Hepatocyte (in vitro differentiated cells): ENCODE measurements at regions not wholly inside any gene's neighbourhood (a gene's known extent, or its start where the extent isn't known, plus 50 kb on each side); places are given as distances from the start of the nearest gene placed in this dataset.

Experiments
- DNase-seq: peaks from one replicate; pipeline ENCODE4 v3.0.0-alpha.2; 2016; ENCODE audit warnings: low spot score
- H2AFZ ChIP-seq: fragments of 200-600 bp; sonication (generic); 2 replicates; pipeline ENCODE4 v1.6.0; 2016; ENCODE audit warnings: antibody characterized with exemption, mild to moderate bottlenecking
- H3K27ac ChIP-seq: fragments of 200-600 bp; sonication (generic); 2 replicates; pipeline ENCODE4 v1.5.1; 2016; ENCODE audit warnings: mild to moderate bottlenecking
- H3K27me3 ChIP-seq: fragments of 200-600 bp; sonication (generic); 2 replicates; pipeline ENCODE4 v1.6.1; 2016
- H3K36me3 ChIP-seq: fragments of 200-600 bp; sonication (generic); replicated peaks from 2 replicates; pipeline ENCODE4 v1.5.1; 2016; ENCODE audit warnings: low read depth; ENCODE audit not compliant: insufficient read depth
- H3K4me1 ChIP-seq: fragments of 200-600 bp; sonication (generic); 2 replicates; pipeline ENCODE4 v1.5.1; 2016; ENCODE audit warnings: mild to moderate bottlenecking, moderate library complexity; ENCODE audit not compliant: insufficient read depth
- H3K4me2 ChIP-seq: fragments of 200-600 bp; sonication (generic); 2 replicates; pipeline ENCODE4 v1.6.0; 2016
- H3K4me3 ChIP-seq: fragments of 200-600 bp; sonication (generic); 2 replicates; pipeline ENCODE4 v1.5.1; 2016; ENCODE audit warnings: mild to moderate bottlenecking
- H3K79me2 ChIP-seq: fragments of 200-600 bp; sonication (generic); 2 replicates; pipeline ENCODE4 v1.6.0; 2017; ENCODE audit warnings: mild to moderate bottlenecking
- H3K9me2 ChIP-seq: fragments of 200-600 bp; sonication (generic); replicated peaks from 2 replicates; pipeline ENCODE4 v1.6.0; 2017; ENCODE audit warnings: mild to moderate bottlenecking; ENCODE audit not compliant: insufficient read depth
- H3K9me3 ChIP-seq: fragments of 200-600 bp; sonication (generic); 2 replicates; pipeline ENCODE4 v1.5.1; 2016; ENCODE audit warnings: low read depth, mild to moderate bottlenecking
- H4K20me1 ChIP-seq: fragments of 200-600 bp; sonication (generic); 2 replicates; pipeline ENCODE4 v1.6.0; 2016; ENCODE audit warnings: mild to moderate bottlenecking; ENCODE audit not compliant: insufficient read depth, poor library complexity, severe bottlenecking
- CTCF ChIP-seq: fragments of 200-600 bp; sonication (generic); IDR thresholded peaks from 2 replicates; pipeline ENCODE4 v1.5.1; 2016; ENCODE audit warnings: antibody characterized with exemption, mild to moderate bottlenecking; ENCODE audit not compliant: poor library complexity
- EZH2 ChIP-seq: fragments of 200-600 bp; sonication (generic); IDR thresholded peaks from 2 replicates; pipeline ENCODE4 v1.6.1; 2016; ENCODE audit warnings: antibody characterized with exemption, mild to moderate bottlenecking, borderline replicate concordance
- EZH2phosphoT487 ChIP-seq: fragments of 200-600 bp; sonication (generic); IDR thresholded peaks from one replicate; pipeline ENCODE4 v1.6.1; 2018; ENCODE audit warnings: antibody characterized with exemption, mild to moderate bottlenecking, low read depth, moderate library complexity; ENCODE audit not compliant: unreplicated experiment, severe bottlenecking
- WGBS: methylation state at CpG from one replicate; pipeline ENCODE4 v1.1.6; 2016; ENCODE audit warnings: low lambda C conversion rate; ENCODE audit errors: missing lambda C conversion rate; 5-methylcytosine and 5-hydroxymethylcytosine counted together

GRCh38 chr7:69422574-69422985 is 175.7 kb upstream of the AUTS2 start:
- whole genome bisulfite sequencing = 79% methylated on average over 4 of the region's 4 CpGs
- no peaks in the 10 kb centered on the region for H3K9me2 ChIP-seq
- no peaks in the 10 kb centered on the region for H3K27me3 ChIP-seq
- H3K27ac ChIP-seq = no peak overlapping the region
- no peaks in the 10 kb centered on the region for H3K36me3 ChIP-seq
- H2AFZ ChIP-seq = no peak overlapping the region
- no peaks in the 10 kb centered on the region for H3K4me1 ChIP-seq
- no peaks in the 10 kb centered on the region for H3K79me2 ChIP-seq
- no peaks in the 10 kb centered on the region for H3K9me3 ChIP-seq
- no peak for TF ChIP-seq CTCF
- no peak for TF ChIP-seq EZH2phosphoT487
- no peak for TF ChIP-seq EZH2
- DNase-seq = no peak
- H3K4me2 ChIP-seq = no peak overlapping the region
- no peaks in the 10 kb centered on the region for H4K20me1 ChIP-seq
- H3K4me3 ChIP-seq = no peak overlapping the region

GRCh38 chr7:69426705-69427104 is 171.6 kb upstream of the AUTS2 start:
- no peak overlapping the region for H3K27ac ChIP-seq
- TF ChIP-seq EZH2phosphoT487 (no peak), EZH2 (no peak), CTCF (no peak)
- WGBS = 83% methylated on average over 7 of the region's 7 CpGs
- no peak for DNase-seq
- no peaks in the 10 kb centered on the region for H3K9me2 ChIP-seq
- no peak overlapping the region for H3K4me2 ChIP-seq
- H3K79me2 ChIP-seq = no peaks in the 10 kb centered on the region
- H3K4me3 ChIP-seq = no peak overlapping the region
- peaks cover 10% of the 10 kb centered on the region for H3K4me1 ChIP-seq
- H3K27me3 ChIP-seq = no peaks in the 10 kb centered on the region
- H4K20me1 ChIP-seq = no peaks in the 10 kb centered on the region
- no peaks in the 10 kb centered on the region for H3K9me3 ChIP-seq
- no peaks in the 10 kb centered on the region for H3K36me3 ChIP-seq
- no peak overlapping the region for H2AFZ ChIP-seq

- H4K20me1 ChIP-seq = no peaks in the 10 kb centered on the region
- H2AFZ ChIP-seq = no peak overlapping the region
- no peak for DNase-seq
- WGBS = 69% methylated on average over 4 of the region's 4 CpGs
- peaks cover 10% of the 10 kb centered on the region for H3K4me1 ChIP-seq
- H3K36me3 ChIP-seq = no peaks in the 10 kb centered on the region
- H3K79me2 ChIP-seq = no peaks in the 10 kb centered on the region
- H3K27ac ChIP-seq = no peak overlapping the region
- H3K27me3 ChIP-seq = no peaks in the 10 kb centered on the region
- no peak overlapping the region for H3K4me2 ChIP-seq
- no peaks in the 10 kb centered on the region for H3K9me3 ChIP-seq
- TF ChIP-seq EZH2 (no peak), EZH2phosphoT487 (no peak), CTCF (no peak)
- H3K4me3 ChIP-seq = no peak overlapping the region
- H3K9me2 ChIP-seq = no peaks in the 10 kb centered on the region
Observed at GRCh38 chr7:69428089-69428488, 170.2 kb upstream of the AUTS2 start.

- Histone ChIP-seq H3K36me3 (no peaks in the 10 kb centered on the region), H3K27ac (peak overlapping the region; percentile 58), H3K4me3 (no peak overlapping the region), H3K4me2 (peak overlapping the region; percentile 43), H3K27me3 (no peaks in the 10 kb centered on the region), H2AFZ (no peak overlapping the region), H3K9me2 (no peaks in the 10 kb centered on the region), H3K79me2 (no peaks in the 10 kb centered on the region), H3K4me1 (peaks cover 10% of the 10 kb centered on the region), H3K9me3 (no peaks in the 10 kb centered on the region), H4K20me1 (no peaks in the 10 kb centered on the region)
- DNase-seq = peak; percentile 62
- WGBS = 44% methylated on average over 16 of the region's 16 CpGs
- TF ChIP-seq CTCF (no peak), EZH2phosphoT487 (no peak), EZH2 (no peak)
Observed at GRCh38 chr7:69429911-69430383, 168.3 kb upstream of the AUTS2 start.
